GM12874 (cell line): ENCODE measurements at regions not wholly inside any gene's neighbourhood (a gene's known extent, or its start where the extent isn't known, plus 50 kb on each side); places are given as distances from the start of the nearest gene placed in this dataset.

Source experiments
- TF ChIP-seq, protein P1 (sequence below): IDR thresholded peaks from 2 replicates; pipeline ENCODE4 v1.5.1; 2011; ENCODE audit warnings: low read depth, mild to moderate bottlenecking, control low read depth, low read length, moderate library complexity; ENCODE audit not compliant: insufficient read depth

DNA sequence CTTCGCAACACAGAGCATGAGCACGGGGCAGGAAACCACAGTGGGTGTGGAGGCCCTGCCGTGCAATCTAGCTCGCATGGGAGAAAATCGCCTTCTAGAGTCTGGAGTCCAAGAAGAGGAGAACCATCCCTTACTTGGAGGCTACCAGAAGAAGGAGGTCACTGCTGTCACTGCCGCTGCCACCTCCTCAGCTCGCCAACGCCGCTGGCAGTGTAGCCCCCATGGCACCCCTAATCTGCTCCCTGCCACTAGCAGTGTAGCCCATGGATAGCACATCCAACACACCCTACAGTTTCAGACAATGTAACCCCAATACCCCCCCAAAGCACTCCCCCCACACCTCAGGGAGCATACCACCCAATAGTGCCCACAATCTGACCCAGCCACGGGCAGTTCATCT lies 438.0 kb upstream of the ZNF337 start:
- TF ChIP-seq, protein P1, sequence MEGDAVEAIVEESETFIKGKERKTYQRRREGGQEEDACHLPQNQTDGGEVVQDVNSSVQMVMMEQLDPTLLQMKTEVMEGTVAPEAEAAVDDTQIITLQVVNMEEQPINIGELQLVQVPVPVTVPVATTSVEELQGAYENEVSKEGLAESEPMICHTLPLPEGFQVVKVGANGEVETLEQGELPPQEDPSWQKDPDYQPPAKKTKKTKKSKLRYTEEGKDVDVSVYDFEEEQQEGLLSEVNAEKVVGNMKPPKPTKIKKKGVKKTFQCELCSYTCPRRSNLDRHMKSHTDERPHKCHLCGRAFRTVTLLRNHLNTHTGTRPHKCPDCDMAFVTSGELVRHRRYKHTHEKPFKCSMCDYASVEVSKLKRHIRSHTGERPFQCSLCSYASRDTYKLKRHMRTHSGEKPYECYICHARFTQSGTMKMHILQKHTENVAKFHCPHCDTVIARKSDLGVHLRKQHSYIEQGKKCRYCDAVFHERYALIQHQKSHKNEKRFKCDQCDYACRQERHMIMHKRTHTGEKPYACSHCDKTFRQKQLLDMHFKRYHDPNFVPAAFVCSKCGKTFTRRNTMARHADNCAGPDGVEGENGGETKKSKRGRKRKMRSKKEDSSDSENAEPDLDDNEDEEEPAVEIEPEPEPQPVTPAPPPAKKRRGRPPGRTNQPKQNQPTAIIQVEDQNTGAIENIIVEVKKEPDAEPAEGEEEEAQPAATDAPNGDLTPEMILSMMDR = no peak

DNA sequence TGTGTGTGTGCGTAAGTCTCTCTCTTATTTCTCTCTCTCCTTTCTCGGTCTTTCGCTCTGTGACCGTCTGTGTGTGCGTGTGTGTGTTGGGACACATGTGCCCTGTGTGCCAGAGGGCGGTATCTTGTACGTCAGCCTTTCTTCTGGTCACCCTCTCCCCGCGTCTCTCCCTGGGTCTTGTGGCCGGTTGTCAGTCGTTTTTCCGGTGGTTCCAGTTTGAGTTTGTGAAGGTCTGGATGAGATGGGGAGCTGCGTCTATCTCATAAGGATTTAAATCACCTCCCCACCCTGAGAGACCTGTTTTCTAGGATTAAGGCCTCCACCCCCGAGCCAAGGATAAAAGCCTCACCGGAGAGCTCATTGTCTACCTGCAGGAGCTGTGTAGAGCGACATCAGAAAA lies 295.5 kb upstream of the ZNF337 start:
- TF ChIP-seq, protein P1 = no peak

DNA sequence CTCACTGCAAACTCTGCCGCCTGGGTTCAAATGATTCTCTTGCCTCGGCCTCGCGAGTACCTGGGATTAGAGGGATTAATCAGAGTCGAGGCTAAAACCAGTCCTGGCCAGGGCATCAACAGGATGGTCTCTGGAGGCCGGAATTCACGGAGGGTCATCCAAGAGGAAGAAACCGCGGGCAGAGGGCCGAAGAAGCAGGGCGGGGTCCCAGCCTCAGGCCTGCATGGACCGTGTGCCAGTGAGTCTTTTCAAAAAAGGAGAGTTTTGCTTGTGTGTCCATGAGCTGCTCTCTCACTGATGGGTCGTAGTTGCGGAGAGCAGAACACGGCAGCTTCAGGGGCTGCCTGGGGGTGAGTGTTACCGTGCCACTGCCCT lies 295.1 kb upstream of the ZNF337 start:
- TF ChIP-seq, protein P1 = no peak

- TF ChIP-seq, protein P1 = no peak
Measured at GRCh38 chr20:25991051-25991755, 294.6 kb upstream of the ZNF337 start.

GRCh38 chr20:25989196-25989595 lies 292.5 kb upstream of the ZNF337 start:
- TF ChIP-seq, protein P1 = no peak

- TF ChIP-seq, protein P1 = peak; percentile 58
Measured at GRCh38 chr20:25987073-25987927, 290.6 kb upstream of the ZNF337 start.

GRCh38 chr20:25985597-25985996 lies 288.9 kb upstream of the ZNF337 start:
- TF ChIP-seq, protein P1 = no peak
